Right ventricle myocardium inferior (tissue), 1 donor: ENCODE measurements at regions not wholly inside any gene's neighbourhood (a gene's known extent, or its start where the extent isn't known, plus 50 kb on each side); places are given as distances from the start of the nearest gene placed in this dataset.
"Not testable (repeated sequence)": the region's sequence is repeated elsewhere in the genome, so short reads cannot be mapped to it uniquely, and the experiment has no call there.

Experiments
- ATAC-seq: fragments of 200-7000 bp; cut with Tn5 transposase; one replicate; pipeline ENCODE4 v1.9.1; 2020; ENCODE audit warnings: mild to moderate bottlenecking, moderate library complexity
- DNase-seq: peaks from one replicate; pipeline ENCODE4 v3.0.0; 2021; ENCODE audit errors: missing footprints
- intact Hi-C: fragments of 100-400 bp; cut with DNase I; formaldehyde crosslinking; loops from one replicate; pipeline ENCODE4 v1.11.0; 2022
- donor health status: DM: no; HTN: yes; CAD: no; lungs with severe emphysema.

DNA sequence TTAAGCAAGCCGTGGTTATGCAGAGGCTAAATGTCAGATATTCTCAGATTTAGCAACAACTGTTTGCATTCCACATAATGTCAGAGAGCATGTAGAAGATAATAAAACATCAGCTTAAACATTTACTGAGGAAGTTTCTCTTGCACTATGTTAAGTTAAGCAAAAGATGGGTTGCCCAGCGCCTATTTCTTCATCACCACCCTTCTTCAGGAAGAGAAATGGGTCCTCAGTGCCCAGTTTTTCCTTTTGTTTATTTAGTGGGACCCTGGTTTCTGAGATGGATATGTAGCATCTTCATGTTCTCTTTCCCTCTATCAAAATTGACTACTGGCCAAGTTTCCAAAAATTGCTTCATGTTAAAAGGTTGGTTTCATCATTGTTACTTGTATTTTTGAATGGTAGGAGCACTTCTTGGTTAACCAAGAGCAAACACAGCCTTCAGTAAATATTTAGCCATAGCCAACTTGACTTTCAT lies 356.8 kb downstream of the RFC3 start:
- intact Hi-C loops = no loop called here

DNA sequence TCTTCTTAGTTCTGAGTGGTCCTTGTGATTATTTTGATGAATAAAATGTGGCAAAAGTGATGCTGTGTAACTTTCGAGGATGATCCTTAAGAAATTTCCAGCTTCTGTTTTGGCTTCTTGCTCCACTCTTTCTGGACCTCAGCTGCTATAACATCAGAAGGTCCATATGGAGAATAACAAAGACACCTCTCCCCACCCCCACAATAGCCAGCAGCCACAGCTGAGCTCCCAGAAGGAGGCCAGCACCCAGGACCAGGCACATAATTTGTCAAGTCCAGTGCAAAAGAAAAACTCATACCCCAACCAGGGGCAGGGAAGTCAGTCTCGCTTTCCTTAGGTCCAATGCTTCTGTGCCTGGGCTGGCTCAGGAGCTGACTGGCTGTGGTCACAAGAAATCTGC lies 357.6 kb downstream of the RFC3 start:
- no peak for ATAC-seq
- DNase-seq = no peak
- intact Hi-C loops = no loop called here

More for the DNA sequence above, 356.8 kb downstream of the RFC3 start:
- DNase-seq = no peak
- ATAC-seq = no peak

DNA sequence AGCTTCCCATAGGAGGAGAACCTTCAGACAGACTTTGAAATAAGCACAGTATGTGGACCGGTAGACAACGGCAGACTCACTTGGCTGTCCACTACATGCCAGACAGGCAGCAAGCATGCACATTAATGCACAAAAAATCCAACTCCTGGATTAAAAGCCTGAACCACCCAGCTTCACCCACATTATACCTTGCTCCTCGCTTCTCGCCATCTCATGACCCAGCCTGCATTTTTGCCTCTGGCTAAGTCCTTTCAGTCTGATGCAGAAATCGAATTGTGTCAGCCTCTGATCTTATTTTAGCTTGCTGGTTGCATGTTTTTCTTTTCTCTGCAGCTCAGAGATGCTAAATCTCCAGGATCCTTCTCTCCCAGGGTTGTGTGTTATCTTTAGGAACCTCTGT lies 358.7 kb downstream of the RFC3 start:
- intact Hi-C loops = no loop called here
- DNase-seq (no peak), ATAC-seq (no peak)

DNA sequence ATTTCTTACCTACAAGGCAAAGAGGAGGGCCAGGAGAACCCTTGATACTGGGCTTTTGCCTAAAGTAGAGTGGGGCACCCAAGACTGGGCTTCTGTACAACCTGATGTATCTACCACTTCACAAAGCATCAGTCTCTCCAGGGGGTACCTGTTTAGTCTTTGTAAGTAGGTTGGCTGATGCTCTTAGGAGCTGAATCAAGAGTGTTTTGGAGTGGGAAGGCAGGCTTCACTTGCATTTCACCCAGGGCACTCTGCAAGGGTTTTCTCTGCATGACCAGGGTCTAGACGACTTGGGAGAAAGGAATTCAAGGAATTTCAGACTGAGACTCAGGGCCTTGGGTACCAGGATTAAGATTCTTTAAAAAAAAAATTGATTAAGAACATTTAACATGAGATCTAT lies 361.5 kb downstream of the RFC3 start:
- ATAC-seq = no peak
- intact Hi-C loops = no loop called here
- no peak for DNase-seq

- intact Hi-C loops = no loop called here
- ATAC-seq (no peak), DNase-seq (no peak)
Measured at GRCh38 chr13:34179927-34180326, 362.0 kb downstream of the RFC3 start.

DNA sequence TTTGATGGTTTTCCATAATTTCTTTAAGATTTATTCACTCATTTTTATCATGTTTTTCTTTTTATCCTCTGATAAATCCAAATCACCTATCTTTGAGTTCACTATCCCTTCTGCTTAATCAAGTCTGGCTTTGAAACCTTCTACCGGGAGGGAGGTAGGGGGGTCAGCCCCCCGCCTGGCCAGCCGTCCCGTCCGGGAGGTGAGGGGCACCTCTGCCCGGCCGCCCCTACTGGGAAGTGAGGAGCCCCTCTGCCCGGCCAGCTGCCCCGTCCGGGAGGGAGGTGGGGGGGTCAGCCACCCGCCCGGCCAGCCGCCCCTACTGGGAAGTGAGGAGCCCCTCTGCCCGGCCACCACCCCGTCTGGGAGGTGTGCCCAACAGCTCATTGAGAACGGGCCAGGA lies 363.3 kb downstream of the RFC3 start:
- ATAC-seq, DNase-seq, intact Hi-C loops: not testable (repeated sequence)

DNA sequence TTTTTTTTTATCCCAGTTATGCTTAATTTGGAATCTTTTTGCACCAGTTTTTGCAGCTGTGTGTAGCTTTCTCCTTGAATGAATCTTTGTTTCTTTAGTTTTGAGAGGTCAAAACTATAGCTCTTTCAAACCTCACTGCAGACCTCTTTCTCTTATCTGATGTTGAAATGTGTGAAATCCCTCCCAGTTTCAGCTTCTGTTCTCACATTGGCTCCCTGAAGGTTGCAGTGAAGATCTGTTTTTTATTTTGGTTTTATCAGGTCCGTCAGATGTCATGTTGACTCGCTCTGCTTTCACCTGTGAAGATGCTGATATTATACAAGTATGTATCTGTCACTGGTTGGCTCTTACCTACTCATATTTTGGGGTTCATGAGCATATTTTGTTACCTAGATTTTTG lies 372.0 kb downstream of the RFC3 start:
- intact Hi-C loops = no loop called here
- ATAC-seq (no peak), DNase-seq (no peak)

DNA sequence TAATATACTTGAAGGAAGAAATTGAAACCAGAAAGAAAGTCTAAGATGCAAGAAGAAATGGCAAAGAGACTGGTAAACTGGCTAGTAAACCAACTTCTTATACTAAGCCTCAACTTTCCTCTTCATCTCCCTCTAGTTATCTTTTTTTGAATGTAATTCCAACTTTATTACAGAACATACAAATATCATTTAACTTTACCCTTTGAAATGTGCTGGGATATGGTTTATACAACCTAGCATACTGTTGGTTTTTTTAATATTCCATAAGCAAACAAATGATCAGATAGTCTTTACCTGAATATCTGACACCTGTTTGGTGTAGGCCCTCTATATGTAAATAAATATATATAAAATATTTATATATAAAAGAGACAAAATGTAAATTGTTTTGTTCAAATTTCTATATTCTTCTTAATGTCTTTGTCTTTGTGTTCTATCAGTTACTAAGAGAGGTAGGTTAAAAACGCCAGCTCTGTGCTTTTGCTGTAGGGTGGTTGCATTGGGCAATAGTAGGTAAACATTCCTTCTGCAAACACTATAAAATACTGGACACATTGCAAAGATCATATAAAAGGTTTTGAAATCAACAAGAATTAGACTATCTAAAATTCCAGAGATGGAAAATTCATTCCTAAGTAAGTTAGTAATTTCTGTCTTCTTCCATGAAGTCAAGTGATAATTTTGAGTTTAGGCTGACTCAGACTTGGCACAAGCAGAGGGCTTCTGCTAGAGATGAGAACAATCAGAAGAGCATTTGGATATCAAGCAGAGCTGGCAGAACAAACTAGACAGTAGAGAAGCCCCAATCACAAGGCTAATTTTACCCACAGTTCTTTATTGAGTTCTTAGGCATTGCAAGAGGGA lies 383.3 kb downstream of the RFC3 start:
- DNase-seq (no peak), ATAC-seq (peak; percentile 81)
- intact Hi-C loops = no loop called here

DNA sequence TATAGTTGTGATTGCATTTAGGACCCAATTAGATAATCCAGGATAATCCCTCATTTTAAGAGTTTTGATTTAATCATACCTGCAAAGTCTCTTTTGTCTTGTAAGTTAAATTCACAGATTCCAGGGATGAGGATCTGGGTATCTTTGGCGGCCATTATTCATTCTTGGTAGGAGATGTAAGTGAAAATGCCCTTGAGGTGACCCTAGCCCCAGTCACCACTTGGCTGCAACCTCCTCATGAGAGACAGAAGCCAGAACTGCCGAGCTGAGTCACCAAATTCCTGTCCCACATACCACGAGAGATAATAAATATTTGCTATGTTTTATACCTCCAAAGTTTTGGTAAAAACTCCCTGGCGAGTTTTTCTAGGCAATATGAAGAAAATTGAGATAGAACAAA lies 389.4 kb downstream of the RFC3 start:
- intact Hi-C loops = no loop called here
- ATAC-seq (no peak), DNase-seq (no peak)

DNA sequence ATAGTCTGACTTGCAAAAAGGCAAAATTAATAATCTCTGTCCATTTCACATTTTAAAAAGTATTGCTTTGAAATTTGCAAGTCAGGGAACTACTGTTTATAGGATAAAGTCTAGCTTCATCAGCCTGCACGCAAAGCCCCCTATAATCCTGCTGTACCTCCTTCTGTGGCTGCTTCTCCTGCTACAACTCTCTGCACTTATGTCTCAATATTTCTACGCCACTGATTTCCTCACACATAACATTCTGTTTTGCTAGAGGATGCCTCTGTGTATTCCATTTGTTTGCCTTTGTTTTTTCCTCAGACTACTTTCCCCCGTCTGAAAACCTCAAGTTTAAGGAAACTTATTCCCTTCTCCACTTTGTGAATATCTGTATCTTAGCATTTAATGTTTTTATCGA lies 389.9 kb downstream of the RFC3 start:
- intact Hi-C loops = no loop called here
- DNase-seq (no peak), ATAC-seq (no peak)

- no peak for DNase-seq
- intact Hi-C loops = no loop called here
- no peak for ATAC-seq
Measured at GRCh38 chr13:34208336-34208735, 390.4 kb downstream of the RFC3 start.

DNA sequence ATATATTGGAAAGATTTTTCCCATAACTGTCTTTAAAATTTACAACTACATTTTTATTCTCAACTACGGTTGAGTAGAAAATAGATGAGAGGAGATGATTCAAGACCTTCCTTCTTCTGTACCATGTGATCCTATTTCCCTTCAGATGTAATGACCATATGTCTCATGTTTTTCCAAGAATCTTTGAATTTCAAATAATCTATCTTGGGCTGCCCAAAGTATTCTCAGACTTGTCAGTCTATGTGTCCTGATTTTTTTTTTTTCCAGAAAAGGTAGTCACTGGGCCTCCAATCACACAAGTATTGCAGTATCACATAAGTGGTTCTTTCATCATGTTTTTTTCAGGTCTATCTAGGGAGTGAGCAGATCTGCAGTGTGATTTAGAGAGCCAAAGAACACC lies 392.4 kb downstream of the RFC3 start:
- DNase-seq (no peak), ATAC-seq (no peak)
- intact Hi-C loops = no loop called here

GRCh38 chr13:34214686-34215085 lies 396.7 kb downstream of the RFC3 start:
- DNase-seq (no peak), ATAC-seq (no peak)
- intact Hi-C loops = no loop called here

GRCh38 chr13:34216256-34216655 lies 398.3 kb downstream of the RFC3 start:
- ATAC-seq = no peak
- intact Hi-C loops = no loop called here
- DNase-seq = no peak

DNA sequence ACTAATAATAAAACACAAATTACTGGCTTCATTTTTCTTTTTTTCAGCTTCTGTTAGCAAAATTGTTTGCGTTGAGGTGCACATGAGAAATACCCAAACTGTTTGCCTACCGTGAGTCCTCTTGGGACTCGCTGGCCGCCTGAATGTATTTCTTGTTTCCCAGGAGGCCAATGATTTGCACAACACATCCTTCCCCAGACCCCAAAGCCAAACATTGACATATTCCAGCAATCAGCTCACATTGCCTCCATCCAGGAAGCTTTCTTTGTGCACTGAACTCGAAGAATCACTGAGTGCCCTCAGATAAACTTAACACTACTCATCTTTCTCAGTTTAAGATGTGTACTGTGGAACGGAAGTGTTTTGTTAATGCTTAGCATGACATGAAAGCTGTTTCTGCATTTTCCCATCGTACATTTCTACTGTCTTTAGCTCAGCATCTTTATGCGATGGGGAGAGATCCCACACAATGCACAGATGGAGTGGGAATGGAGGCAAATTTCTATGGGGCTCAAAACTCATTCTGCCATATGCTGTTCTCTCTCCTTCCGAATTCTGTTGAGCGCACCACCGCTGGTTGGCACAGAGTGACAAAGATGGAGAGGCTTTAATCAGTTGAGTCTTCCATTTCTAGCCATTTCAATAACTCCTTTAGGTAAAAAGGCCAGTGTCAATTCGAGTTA lies 399.5 kb downstream of the RFC3 start:
- ATAC-seq (no peak), DNase-seq (no peak)
- intact Hi-C loops = no loop called here

- DNase-seq = no peak
- intact Hi-C loops = no loop called here
- ATAC-seq = no peak
Measured at GRCh38 chr13:34223984-34224383, 406.0 kb downstream of the RFC3 start.

DNA sequence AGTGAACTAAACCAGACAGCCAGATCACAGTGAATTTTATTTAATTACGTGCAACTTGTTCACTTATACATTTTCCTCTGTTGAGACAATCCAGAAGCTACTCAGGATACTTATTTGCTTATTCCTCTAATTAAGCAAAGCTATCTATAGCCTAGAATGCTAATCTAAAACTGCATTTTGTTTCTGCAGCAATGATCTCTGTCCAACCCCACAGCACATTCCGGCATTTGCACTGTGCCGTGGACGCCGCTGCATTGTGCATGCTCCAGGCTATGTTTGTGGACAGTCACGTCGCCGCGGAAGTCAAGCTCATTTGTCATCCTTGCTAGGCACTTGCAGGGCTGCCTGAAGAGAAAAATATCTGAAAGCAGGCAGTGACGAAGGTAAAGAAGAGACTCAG lies 406.9 kb downstream of the RFC3 start:
- DNase-seq (no peak), ATAC-seq (no peak)
- intact Hi-C loops = no loop called here

DNA sequence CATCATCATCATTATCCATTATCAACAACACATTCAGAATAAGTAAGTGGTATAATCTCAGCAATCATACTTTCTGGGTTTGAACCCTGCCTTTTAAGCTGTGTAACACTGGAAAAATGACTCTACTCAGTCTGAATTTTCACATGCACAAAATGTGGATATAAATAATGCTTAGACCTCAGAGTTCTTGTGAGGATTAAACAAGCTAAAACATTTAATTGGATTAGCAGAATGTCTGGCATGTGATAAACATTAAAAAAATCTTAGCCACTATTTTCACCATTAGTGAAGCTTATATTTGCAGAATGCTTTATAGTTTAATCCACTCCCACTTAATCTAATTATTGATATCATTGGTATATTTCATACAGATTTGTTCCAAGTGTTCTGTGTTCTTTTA lies 412.3 kb downstream of the RFC3 start:
- ATAC-seq (no peak), DNase-seq (no peak)
- intact Hi-C loops = no loop called here

- intact Hi-C loops = no loop called here
- ATAC-seq (no peak), DNase-seq (no peak)
Measured at GRCh38 chr13:34241332-34241731, 423.4 kb downstream of the RFC3 start.

DNA sequence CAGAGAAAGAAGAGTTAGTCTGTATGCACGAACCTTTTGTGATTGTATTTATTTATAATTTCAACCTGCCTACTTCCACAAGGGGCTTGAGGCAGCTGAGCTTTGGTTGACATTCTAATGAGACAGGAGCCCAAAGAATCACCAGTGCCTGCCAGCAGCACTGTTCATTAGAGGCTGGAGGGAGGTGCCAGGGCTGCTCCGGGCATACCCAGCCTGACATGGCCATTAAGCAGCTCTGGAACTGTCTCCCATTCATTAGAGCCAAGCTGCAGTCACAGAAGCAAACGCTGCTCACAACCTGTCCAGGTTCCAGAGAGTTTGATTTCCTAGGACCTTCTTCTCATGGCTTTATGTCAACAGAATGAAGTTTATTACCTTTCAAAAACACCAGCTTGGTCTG lies 425.5 kb downstream of the RFC3 start:
- ATAC-seq (peak; percentile 84), DNase-seq (no peak)
- intact Hi-C loops = no loop called here
